CD4-positive, alpha-beta T cell treated with Interferon alpha-2 for 1 hour (primary cell): ENCODE measurements at regions not wholly inside any gene's neighbourhood (a gene's known extent, or its start where the extent isn't known, plus 50 kb on each side); places are given as distances from the start of the nearest gene placed in this dataset.

Experiments
- DNase-seq, 2 donors: peaks; one replicate each; pipeline ENCODE4 v3.0.0-alpha.2; 2020 to 2022

DNA sequence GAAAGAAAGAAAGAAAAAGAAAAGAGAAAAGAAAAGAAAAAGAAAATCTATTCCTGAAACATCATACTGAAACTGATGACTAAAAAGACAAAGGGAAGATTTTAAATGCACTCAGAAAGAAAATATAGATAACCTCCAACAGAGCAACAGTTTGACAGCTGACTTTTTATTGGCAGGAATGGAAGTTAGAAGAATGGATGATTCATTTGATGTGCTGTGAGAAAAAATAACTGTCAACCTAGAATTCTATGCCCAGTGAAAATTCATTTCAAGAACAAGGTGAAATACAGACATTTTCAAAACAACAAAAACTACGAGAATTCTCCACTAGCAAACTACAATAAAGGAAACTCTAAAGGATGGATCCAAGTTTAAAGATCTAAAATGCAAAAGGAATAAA, 50.5 kb upstream of the HSPA12A start:
- no peak for DNase-seq

DNA sequence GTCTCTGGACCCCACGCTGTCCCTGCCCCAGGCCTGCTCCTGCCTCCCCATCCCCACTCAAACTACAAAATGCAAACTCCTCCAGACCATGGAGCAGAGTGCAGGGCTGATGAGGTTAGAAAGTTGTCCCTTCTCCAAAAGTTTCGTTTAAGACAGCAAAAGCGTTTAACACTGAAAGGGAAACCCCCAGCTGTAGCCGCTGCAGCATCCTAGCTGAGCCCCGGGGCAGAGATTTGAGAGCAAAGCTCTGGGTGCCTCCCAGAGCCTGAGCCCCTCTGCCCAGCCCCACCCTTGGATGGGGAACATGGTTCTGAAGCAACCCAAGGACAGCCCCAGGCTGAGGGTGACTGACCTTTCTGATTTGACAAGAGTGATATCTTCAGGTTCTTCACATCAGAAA, 52.8 kb upstream of the ENO4 start:
- DNase-seq, result no peak

DNA sequence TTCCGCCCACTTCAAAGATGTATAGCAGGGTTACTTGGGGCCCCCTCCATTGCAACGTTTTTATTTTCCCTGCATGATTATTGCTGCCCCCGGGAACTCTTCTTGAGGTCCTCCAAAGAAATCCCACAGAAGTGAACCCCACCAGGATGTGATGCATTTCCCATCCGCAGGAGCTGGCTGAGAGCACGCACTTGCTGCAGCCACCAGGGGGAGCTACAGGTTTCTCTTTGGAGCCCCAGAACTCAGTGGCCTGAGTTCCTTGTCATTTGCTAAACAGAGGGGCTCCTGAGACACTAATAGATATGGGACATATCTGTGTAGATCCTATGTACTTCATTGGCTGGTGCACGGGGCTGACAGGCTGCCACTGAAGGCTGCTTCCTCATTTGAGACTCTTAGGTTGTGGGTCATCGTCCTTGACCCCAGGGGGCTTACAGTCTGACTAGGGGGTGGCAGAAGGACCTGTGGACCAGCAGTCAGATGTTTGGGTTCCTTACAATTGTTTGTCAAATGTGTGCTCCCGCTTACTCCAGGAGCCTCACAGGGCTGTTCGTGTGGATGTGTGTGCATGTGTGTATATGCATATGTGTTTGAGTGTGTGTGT, 52.3 kb upstream of the ENO4 start:
- peak; percentile 53 to 64 for DNase-seq

DNA sequence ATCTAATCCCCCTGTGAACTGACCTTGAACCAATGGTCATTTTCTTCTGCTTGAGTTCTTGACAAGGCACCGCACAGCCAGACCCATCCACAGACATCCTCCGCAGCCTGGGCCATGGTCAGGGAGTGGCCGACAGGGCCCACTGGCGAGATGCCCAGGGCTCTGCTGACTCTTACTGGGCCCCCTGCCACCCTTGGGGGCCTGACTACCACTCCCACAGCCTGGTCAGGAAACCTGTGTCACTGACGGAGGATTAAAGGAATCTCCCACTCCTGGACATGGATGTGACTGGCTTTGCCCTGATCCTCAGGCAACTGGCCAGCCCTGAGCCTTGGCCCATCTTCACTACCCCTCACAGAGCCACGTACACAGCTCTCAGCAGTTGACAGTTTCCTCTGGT, 50.4 kb upstream of the ENO4 start:
- no peak for DNase-seq
